ENCODE measurements at regions not wholly inside any gene's neighbourhood (a gene's known extent, or its start where the extent isn't known, plus 50 kb on each side); places are given as distances from the start of the nearest gene placed in this dataset.

GRCh38 chr2:139124271-139124670, 344.1 kb upstream of the NXPH2 start:
- TF ChIP-seq CTCF (IDR thresholded peaks at IDR 0.05; ENCODE audit: insufficient read depth, low read length), result no peak
- no peak for DNase-seq (ENCODE audit: low read depth)
- H3K4me3 ChIP-seq (ENCODE audit: low read depth, low read length), result no peak overlapping the region

DNA sequence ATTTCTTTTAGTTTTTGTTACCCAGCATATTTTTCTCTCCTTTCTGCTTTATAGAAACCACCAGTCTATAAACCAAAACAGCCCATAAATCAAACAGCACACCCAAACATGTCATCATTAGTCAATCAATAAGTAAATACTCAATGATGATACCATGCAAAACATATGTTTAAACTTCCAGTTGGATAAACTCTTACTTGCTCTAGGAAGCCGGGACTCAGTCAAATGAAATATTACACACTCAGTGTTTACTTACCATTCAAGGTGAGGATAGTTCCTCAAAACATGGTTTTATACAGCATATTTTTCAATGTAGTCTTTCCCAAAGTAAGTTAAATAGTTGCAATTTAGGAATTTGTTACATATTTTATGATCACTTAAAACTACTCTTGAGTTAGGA, 343.6 kb upstream of the NXPH2 start:
- no peak for TF ChIP-seq CTCF (IDR thresholded peaks at IDR 0.05; ENCODE audit: insufficient read depth, low read length)
- no peak for DNase-seq (ENCODE audit: low read depth)
- no peak overlapping the region for H3K4me3 ChIP-seq (ENCODE audit: low read depth, low read length)

DNA sequence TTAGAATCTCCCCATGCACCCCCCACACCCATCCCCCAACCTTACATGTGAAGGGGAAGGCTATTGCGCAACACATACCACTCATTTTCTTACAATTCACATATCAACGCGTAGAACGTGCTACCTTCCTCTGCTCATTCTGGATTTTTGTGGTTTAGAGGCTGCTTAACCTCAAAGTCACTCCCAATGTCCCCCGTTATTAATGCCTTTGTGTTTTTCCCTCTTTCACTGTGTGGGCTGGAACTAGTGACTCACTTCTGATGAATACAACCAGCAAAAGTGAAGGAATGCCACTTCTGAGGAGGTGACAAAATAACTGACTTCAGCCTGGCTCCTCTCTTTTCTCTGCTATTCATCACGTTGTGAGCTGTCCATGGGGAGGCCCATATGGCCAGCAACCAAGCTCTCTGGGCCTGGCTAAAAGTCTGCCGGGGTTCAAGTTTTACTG, 342.5 kb upstream of the NXPH2 start:
- peak; percentile 62 for DNase-seq (ENCODE audit: low read depth)
- H3K4me3 ChIP-seq (ENCODE audit: low read depth, low read length), result no peak overlapping the region
- TF ChIP-seq CTCF (IDR thresholded peaks at IDR 0.05; ENCODE audit: insufficient read depth, low read length), result no peak

DNA sequence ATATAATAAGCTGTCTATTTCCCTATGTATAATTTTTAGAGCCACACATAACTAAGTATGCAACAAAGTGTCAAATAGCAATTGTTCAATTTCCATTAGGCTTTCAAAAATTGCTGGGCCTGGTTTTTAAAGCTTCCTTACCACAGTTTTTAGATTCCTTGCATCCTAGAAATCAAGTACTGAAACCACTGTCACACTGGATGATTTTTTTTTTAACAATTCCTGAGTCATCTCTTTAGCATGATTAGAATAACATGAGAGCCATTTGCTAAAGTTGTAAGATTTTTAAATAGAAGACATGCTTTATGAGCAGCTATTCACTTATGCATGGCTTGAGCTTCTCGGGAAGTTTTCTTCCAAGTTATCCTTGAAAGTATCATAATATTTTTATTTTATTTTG, 319.5 kb upstream of the NXPH2 start:
- DNase-seq (ENCODE audit: low read depth), result no peak
- no peak for TF ChIP-seq CTCF (IDR thresholded peaks at IDR 0.05; ENCODE audit: insufficient read depth, low read length)
- H3K4me3 ChIP-seq (ENCODE audit: low read depth, low read length), result no peak overlapping the region

- no peak for TF ChIP-seq CTCF (IDR thresholded peaks at IDR 0.05; ENCODE audit: insufficient read depth, low read length)
- no peak for DNase-seq (ENCODE audit: low read depth)
- no peak overlapping the region for H3K4me3 ChIP-seq (ENCODE audit: low read depth, low read length)
Observed at GRCh38 chr2:139098961-139099360, 318.8 kb upstream of the NXPH2 start.

- no peak for DNase-seq (ENCODE audit: low read depth)
- H3K4me3 ChIP-seq (ENCODE audit: low read depth, low read length), result no peak overlapping the region
- no peak for TF ChIP-seq CTCF (IDR thresholded peaks at IDR 0.05; ENCODE audit: insufficient read depth, low read length)
Observed at GRCh38 chr2:139083121-139083520, 302.9 kb upstream of the NXPH2 start.

DNA sequence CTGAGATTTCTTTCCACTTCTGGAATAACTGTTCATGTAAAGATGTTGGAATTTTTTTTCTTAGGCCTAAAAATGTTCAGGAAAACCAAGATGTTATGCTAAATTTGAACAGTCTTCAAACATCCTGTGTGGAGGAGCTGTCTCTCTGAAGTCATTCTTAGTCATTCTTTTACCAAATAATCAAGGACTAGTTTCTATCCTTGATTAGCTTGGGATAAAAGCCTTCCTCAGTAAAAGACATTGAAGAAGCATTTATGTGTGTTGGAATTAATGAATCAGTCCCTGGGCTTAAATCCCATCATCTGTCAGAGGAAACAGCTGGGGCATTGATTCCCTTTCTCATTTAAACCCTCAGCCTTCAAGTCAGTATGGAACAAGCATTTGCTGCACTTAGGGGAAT, 300.1 kb upstream of the NXPH2 start:
- no peak for TF ChIP-seq CTCF (IDR thresholded peaks at IDR 0.05; ENCODE audit: insufficient read depth, low read length)
- H3K4me3 ChIP-seq (ENCODE audit: low read depth, low read length), result no peak overlapping the region
- no peak for DNase-seq (ENCODE audit: low read depth)
